ENCODE measurements at regions not wholly inside any gene's neighbourhood (a gene's known extent, or its start where the extent isn't known, plus 50 kb on each side); places are given as distances from the start of the nearest gene placed in this dataset.

- DNase-seq: no peak
These were observed 152.8 kb downstream of the OAT start for GRCh38 chr10:124265776-124266467.

- no peak for DNase-seq
These were observed 153.4 kb downstream of the OAT start for GRCh38 chr10:124265391-124265745.

GRCh38 chr10:124264711-124265390 lies 153.9 kb downstream of the OAT start:
- DNase-seq: no peak

- DNase-seq: no peak
These were observed 154.5 kb downstream of the OAT start for GRCh38 chr10:124264271-124264670.

- DNase-seq: no peak
These were observed 155.0 kb downstream of the OAT start for GRCh38 chr10:124263726-124264125.

- no peak for DNase-seq
These were observed 155.8 kb downstream of the OAT start for GRCh38 chr10:124262971-124263370.

- no peak for DNase-seq
These were observed 156.4 kb downstream of the OAT start for GRCh38 chr10:124262234-124262865.

- no peak for DNase-seq
These were observed 159.4 kb downstream of the OAT start for GRCh38 chr10:124259139-124259825.

- no peak for DNase-seq
These were observed 160.9 kb downstream of the OAT start for GRCh38 chr10:124257781-124258180.

- no peak for DNase-seq
These were observed 162.6 kb downstream of the OAT start for GRCh38 chr10:124256151-124256550.

- no peak for DNase-seq
These were observed 162.2 kb upstream of the CHST15 start for GRCh38 chr10:124255556-124255955.

GRCh38 chr10:124254490-124254889 lies 161.1 kb upstream of the CHST15 start:
- DNase-seq: no peak

GRCh38 chr10:124253006-124253405 lies 159.6 kb upstream of the CHST15 start:
- DNase-seq: no peak

- DNase-seq: no peak
These were observed 158.8 kb upstream of the CHST15 start for GRCh38 chr10:124252097-124252715.

- DNase-seq: no peak
These were observed 158.1 kb upstream of the CHST15 start for GRCh38 chr10:124251317-124252065.

- no peak for DNase-seq
These were observed 157.1 kb upstream of the CHST15 start for GRCh38 chr10:124250506-124250905.

GRCh38 chr10:124249812-124250432 lies 156.5 kb upstream of the CHST15 start:
- DNase-seq: no peak

- no peak for DNase-seq
These were observed 155.8 kb upstream of the CHST15 start for GRCh38 chr10:124249196-124249595.

GRCh38 chr10:124248056-124249045 lies 155.0 kb upstream of the CHST15 start:
- no peak for DNase-seq

Measured in right lung (tissue), 2 donors.